SK-N-SH (cell line): ENCODE measurements at regions not wholly inside any gene's neighbourhood (a gene's known extent, or its start where the extent isn't known, plus 50 kb on each side); places are given as distances from the start of the nearest gene placed in this dataset.

Experiments used
- CTCF ChIA-PET: fragments of 300-600, 350-600 bp; formaldehyde crosslinking; extraction: SDS; loops from one replicate; lab custom pipeline; 2021; lab: Yijun Ruan, JAX
- POLR2A ChIA-PET: fragments of 350-600 bp; sonication (Branson Sonifier 250); formaldehyde crosslinking; extraction: SDS; loops from one replicate; lab custom pipeline; 2020; ENCODE audit warnings: antibody characterized with exemption, inconsistent platforms; lab: Yijun Ruan, JAX
- DNase-seq: peaks from one replicate; pipeline ENCODE4 v3.0.0; 2012
- H2AFZ ChIP-seq: fragments of 200-600 bp; sonication (generic); 2 replicates; pipeline ENCODE4 v1.8.1; 2016; ENCODE audit warnings: antibody characterized with exemption, mild to moderate bottlenecking, low read depth
- H3F3A ChIP-seq: fragments of 200-600 bp; sonication (generic); replicated peaks from 2 replicates; pipeline ENCODE3; 2016; ENCODE audit warnings: antibody characterized with exemption, mild to moderate bottlenecking; ENCODE audit not compliant: insufficient read depth
- H3K27ac ChIP-seq, 2 experiments: fragments of 200-500 bp in 1 of 2; fragments of 200-600 bp in 1 of 2; sonication (Bioruptor generic) in 1 of 2; sonication (generic), shearing (Covaris generic) in 1 of 2; 2 replicates each; pipeline versions ENCODE4 v1.5.1 to v1.6.1; 2014 to 2016; ENCODE audit warnings: low read depth in 2 of 2, inconsistent platforms in 1 of 2, low read length in 1 of 2, mild to moderate bottlenecking in 1 of 2, mixed read lengths in 1 of 2
- H3K27me3 ChIP-seq: fragments of 200-600 bp; sonication (generic), shearing (Covaris generic); 2 replicates; pipeline ENCODE4 v1.6.1; 2016; ENCODE audit warnings: mixed run types; ENCODE audit not compliant: insufficient read depth
- H3K36me3 ChIP-seq, 2 experiments: fragments of 200-500 bp in 1 of 2; fragments of 200-600 bp in 1 of 2; sonication (Bioruptor generic) in 1 of 2; sonication (generic) in 1 of 2; replicated peaks in 1 of 2; 2 replicates each; pipeline versions ENCODE3 to v1.5.1; 2014 to 2016; ENCODE audit warnings: low read length in 1 of 2, mild to moderate bottlenecking in 1 of 2; ENCODE audit not compliant: insufficient read depth in 2 of 2, control insufficient read depth in 1 of 2
- H3K4me1 ChIP-seq, 2 experiments: fragments of 200-500 bp in 1 of 2; fragments of 200-600 bp in 1 of 2; sonication (Bioruptor generic) in 1 of 2; sonication (generic), shearing (Covaris generic) in 1 of 2; 2 replicates each; pipeline versions ENCODE4 v1.5.1 to v1.6.1; 2014 to 2016; ENCODE audit warnings: low read depth in 1 of 2, low read length in 1 of 2, mixed run types in 1 of 2; ENCODE audit not compliant: insufficient read depth in 2 of 2, control insufficient read depth in 1 of 2
- H3K4me2 ChIP-seq: fragments of 200-600 bp; sonication (generic), shearing (Covaris generic); 2 replicates; pipeline ENCODE4 v1.6.1; 2017; ENCODE audit warnings: mixed run types
- H3K4me3 ChIP-seq, 2 experiments: fragments of 200-500 bp in 1 of 2; fragments of 200-600 bp in 1 of 2; sonication (Bioruptor generic) in 1 of 2; sonication (generic), shearing (Covaris generic) in 1 of 2; 2 replicates each; pipeline versions ENCODE4 v1.5.1 to v1.8.1; 2014 to 2016; ENCODE audit warnings: low read depth in 2 of 2, inconsistent platforms in 1 of 2, low read length in 1 of 2, mild to moderate bottlenecking in 1 of 2, mixed read lengths in 1 of 2, moderate library complexity in 1 of 2
- H3K79me2 ChIP-seq: fragments of 200-600 bp; sonication (generic); 2 replicates; pipeline ENCODE4 v1.8.1; 2017; ENCODE audit warnings: mild to moderate bottlenecking; ENCODE audit not compliant: insufficient read depth
- H3K9ac ChIP-seq: fragments of 200-600 bp; sonication (generic); 2 replicates; pipeline ENCODE4 v1.6.1; 2017; ENCODE audit warnings: mixed run types
- H3K9me2 ChIP-seq: fragments of 200-600 bp; sonication (generic); 2 replicates; pipeline ENCODE4 v1.6.1; 2017; ENCODE audit warnings: mixed run types
- H3K9me3 ChIP-seq: fragments of 200-600 bp; sonication (generic); 2 replicates; pipeline ENCODE4 v1.6.1; 2017; ENCODE audit warnings: mixed run types, mild to moderate bottlenecking, moderate library complexity
- H4K20me1 ChIP-seq: fragments of 200-600 bp; sonication (generic); 2 replicates; pipeline ENCODE4 v1.6.1; 2017; ENCODE audit warnings: mild to moderate bottlenecking, mixed run types; ENCODE audit not compliant: insufficient read depth
- CHD2 ChIP-seq: fragments of 150-350 bp; IDR thresholded peaks from 2 replicates; pipeline ENCODE4 v1.6.1; 2018; ENCODE audit warnings: low read length; ENCODE audit not compliant: partially characterized antibody
- FOSL2 ChIP-seq: IDR thresholded peaks from 2 replicates; pipeline ENCODE4 v1.4.0; 2012; ENCODE audit warnings: low read depth, mild to moderate bottlenecking, moderate library complexity, borderline replicate concordance
- GABPA ChIP-seq: IDR thresholded peaks from 2 replicates; pipeline ENCODE4 v1.4.0; 2012; ENCODE audit warnings: low read depth, mild to moderate bottlenecking
- JUND ChIP-seq: IDR thresholded peaks from 2 replicates; pipeline ENCODE4 v1.4.0; 2012
- MXI1 ChIP-seq: IDR thresholded peaks from 2 replicates; pipeline ENCODE4 v1.6.1; 2012; ENCODE audit warnings: mild to moderate bottlenecking, low read depth, low read length, improper control_type of control experiment
- NFIC ChIP-seq: IDR thresholded peaks from 2 replicates; pipeline ENCODE4 v1.4.0; 2012; ENCODE audit warnings: borderline replicate concordance
- POLR2AphosphoS5 ChIP-seq: IDR thresholded peaks from 2 replicates; pipeline ENCODE4 v1.6.1; 2012; ENCODE audit warnings: low read depth, low read length
- RCOR1 ChIP-seq: fragments of 150-350 bp; IDR thresholded peaks from 2 replicates; pipeline ENCODE4 v1.6.1; 2017; ENCODE audit warnings: antibody characterized with exemption, low read length
- TAF1 ChIP-seq: IDR thresholded peaks from 2 replicates; pipeline ENCODE4 v1.6.1; 2012; ENCODE audit warnings: low read depth, mild to moderate bottlenecking, low read length, moderate library complexity, borderline replicate concordance
- TCF12 ChIP-seq: IDR thresholded peaks from 2 replicates; pipeline ENCODE4 v1.4.0; 2012
- TEAD4 ChIP-seq: IDR thresholded peaks from 2 replicates; pipeline ENCODE4 v1.4.0; 2012; ENCODE audit warnings: mild to moderate bottlenecking, borderline replicate concordance; ENCODE audit not compliant: insufficient read depth
- USF1 ChIP-seq: IDR thresholded peaks from 2 replicates; pipeline ENCODE4 v1.4.0; 2012; ENCODE audit warnings: low read depth, borderline replicate concordance
- WGBS: methylation state at CpG from one replicate; pipeline ENCODE4 v1.1.6; 2017; ENCODE audit warnings: low lambda C conversion rate; 5-methylcytosine and 5-hydroxymethylcytosine counted together
- TF ChIP-seq, protein P1 (sequence below): IDR thresholded peaks from 2 replicates; pipeline ENCODE4; 2012
- TF ChIP-seq, protein P2 (sequence below): IDR thresholded peaks from 2 replicates; pipeline ENCODE4 v1.6.1; 2012; ENCODE audit warnings: mild to moderate bottlenecking, low read depth, low read length, moderate library complexity
- TF ChIP-seq, protein P3 (sequence below): fragments of 200-600 bp; sonication (generic); IDR thresholded peaks from 2 replicates; pipeline ENCODE4 v1.6.1; 2017; ENCODE audit warnings: antibody characterized with exemption, mild to moderate bottlenecking, moderate library complexity
- TF ChIP-seq, protein P4 (sequence below): IDR thresholded peaks from 2 replicates; pipeline ENCODE4 v1.4.0; 2012; ENCODE audit warnings: low read depth
- TF ChIP-seq, protein P5 (sequence below): fragments of 150-350 bp; IDR thresholded peaks from 2 replicates; pipeline ENCODE4 v1.6.1; 2017; ENCODE audit warnings: antibody characterized with exemption, low read length, low read depth, borderline replicate concordance
- TF ChIP-seq, protein P6 (sequence below): IDR thresholded peaks from 2 replicates; pipeline ENCODE4 v1.4.0; 2012; ENCODE audit warnings: low read depth, borderline replicate concordance

DNA sequence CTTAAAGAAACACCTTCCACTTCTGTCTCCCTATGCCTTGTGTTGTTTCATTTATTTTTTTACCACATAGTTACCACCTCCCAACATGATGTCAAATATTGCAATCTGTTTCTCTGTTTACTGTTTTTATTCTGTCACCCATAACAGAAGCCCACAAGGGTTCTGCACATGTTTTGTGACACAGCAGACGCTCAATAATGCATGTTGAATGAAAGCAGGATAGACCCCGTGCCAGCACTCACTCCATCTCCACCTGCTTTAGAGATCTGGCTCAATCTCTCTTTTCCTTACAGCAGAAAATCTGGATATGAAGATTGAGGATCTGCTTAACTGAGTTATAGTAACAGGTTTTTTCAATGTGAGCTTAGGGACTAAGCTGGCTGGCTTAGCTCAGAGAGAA lies 116.8 kb upstream of the NUDT10 start:
- ChIA-PET CTCF (interaction anchor here (1.4 kb wide), 1 partner anchor 17 kb away, joined by 3 read pairs; no protein-coding TSS in a partner anchor), POLR2A (no interaction called here)
- no peak for DNase-seq
- no peaks in the 10 kb centered on the region for H3K9me2 ChIP-seq
- no peaks in the 10 kb centered on the region for H3K27me3 ChIP-seq
- no peak overlapping the region for H3K9ac ChIP-seq
- H3K9me3 ChIP-seq = no peaks in the 10 kb centered on the region
- no peaks in the 10 kb centered on the region for H3K4me1 ChIP-seq
- TF ChIP-seq, protein P1, sequence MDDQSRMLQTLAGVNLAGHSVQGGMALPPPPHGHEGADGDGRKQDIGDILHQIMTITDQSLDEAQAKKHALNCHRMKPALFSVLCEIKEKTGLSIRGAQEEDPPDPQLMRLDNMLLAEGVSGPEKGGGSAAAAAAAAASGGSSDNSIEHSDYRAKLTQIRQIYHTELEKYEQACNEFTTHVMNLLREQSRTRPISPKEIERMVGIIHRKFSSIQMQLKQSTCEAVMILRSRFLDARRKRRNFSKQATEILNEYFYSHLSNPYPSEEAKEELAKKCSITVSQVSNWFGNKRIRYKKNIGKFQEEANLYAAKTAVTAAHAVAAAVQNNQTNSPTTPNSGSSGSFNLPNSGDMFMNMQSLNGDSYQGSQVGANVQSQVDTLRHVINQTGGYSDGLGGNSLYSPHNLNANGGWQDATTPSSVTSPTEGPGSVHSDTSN = no peak
- TF ChIP-seq TCF12 (no peak), JUND (no peak), NFIC (no peak), GABPA (no peak), TAF1 (no peak), POLR2AphosphoS5 (no peak), MXI1 (no peak), USF1 (no peak), TEAD4 (no peak), RCOR1 (no peak), CHD2 (no peak), FOSL2 (no peak)
- TF ChIP-seq, protein P2, sequence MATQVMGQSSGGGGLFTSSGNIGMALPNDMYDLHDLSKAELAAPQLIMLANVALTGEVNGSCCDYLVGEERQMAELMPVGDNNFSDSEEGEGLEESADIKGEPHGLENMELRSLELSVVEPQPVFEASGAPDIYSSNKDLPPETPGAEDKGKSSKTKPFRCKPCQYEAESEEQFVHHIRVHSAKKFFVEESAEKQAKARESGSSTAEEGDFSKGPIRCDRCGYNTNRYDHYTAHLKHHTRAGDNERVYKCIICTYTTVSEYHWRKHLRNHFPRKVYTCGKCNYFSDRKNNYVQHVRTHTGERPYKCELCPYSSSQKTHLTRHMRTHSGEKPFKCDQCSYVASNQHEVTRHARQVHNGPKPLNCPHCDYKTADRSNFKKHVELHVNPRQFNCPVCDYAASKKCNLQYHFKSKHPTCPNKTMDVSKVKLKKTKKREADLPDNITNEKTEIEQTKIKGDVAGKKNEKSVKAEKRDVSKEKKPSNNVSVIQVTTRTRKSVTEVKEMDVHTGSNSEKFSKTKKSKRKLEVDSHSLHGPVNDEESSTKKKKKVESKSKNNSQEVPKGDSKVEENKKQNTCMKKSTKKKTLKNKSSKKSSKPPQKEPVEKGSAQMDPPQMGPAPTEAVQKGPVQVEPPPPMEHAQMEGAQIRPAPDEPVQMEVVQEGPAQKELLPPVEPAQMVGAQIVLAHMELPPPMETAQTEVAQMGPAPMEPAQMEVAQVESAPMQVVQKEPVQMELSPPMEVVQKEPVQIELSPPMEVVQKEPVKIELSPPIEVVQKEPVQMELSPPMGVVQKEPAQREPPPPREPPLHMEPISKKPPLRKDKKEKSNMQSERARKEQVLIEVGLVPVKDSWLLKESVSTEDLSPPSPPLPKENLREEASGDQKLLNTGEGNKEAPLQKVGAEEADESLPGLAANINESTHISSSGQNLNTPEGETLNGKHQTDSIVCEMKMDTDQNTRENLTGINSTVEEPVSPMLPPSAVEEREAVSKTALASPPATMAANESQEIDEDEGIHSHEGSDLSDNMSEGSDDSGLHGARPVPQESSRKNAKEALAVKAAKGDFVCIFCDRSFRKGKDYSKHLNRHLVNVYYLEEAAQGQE = no peak
- TF ChIP-seq, protein P3, sequence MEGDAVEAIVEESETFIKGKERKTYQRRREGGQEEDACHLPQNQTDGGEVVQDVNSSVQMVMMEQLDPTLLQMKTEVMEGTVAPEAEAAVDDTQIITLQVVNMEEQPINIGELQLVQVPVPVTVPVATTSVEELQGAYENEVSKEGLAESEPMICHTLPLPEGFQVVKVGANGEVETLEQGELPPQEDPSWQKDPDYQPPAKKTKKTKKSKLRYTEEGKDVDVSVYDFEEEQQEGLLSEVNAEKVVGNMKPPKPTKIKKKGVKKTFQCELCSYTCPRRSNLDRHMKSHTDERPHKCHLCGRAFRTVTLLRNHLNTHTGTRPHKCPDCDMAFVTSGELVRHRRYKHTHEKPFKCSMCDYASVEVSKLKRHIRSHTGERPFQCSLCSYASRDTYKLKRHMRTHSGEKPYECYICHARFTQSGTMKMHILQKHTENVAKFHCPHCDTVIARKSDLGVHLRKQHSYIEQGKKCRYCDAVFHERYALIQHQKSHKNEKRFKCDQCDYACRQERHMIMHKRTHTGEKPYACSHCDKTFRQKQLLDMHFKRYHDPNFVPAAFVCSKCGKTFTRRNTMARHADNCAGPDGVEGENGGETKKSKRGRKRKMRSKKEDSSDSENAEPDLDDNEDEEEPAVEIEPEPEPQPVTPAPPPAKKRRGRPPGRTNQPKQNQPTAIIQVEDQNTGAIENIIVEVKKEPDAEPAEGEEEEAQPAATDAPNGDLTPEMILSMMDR = no peak
- TF ChIP-seq, protein P4, sequence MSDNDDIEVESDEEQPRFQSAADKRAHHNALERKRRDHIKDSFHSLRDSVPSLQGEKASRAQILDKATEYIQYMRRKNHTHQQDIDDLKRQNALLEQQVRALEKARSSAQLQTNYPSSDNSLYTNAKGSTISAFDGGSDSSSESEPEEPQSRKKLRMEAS = no peak
- TF ChIP-seq, protein P5, sequence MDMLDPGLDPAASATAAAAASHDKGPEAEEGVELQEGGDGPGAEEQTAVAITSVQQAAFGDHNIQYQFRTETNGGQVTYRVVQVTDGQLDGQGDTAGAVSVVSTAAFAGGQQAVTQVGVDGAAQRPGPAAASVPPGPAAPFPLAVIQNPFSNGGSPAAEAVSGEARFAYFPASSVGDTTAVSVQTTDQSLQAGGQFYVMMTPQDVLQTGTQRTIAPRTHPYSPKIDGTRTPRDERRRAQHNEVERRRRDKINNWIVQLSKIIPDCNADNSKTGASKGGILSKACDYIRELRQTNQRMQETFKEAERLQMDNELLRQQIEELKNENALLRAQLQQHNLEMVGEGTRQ = no peak
- TF ChIP-seq, protein P6, sequence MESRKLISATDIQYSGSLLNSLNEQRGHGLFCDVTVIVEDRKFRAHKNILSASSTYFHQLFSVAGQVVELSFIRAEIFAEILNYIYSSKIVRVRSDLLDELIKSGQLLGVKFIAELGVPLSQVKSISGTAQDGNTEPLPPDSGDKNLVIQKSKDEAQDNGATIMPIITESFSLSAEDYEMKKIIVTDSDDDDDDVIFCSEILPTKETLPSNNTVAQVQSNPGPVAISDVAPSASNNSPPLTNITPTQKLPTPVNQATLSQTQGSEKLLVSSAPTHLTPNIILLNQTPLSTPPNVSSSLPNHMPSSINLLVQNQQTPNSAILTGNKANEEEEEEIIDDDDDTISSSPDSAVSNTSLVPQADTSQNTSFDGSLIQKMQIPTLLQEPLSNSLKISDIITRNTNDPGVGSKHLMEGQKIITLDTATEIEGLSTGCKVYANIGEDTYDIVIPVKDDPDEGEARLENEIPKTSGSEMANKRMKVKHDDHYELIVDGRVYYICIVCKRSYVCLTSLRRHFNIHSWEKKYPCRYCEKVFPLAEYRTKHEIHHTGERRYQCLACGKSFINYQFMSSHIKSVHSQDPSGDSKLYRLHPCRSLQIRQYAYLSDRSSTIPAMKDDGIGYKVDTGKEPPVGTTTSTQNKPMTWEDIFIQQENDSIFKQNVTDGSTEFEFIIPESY = no peak
- H3K79me2 ChIP-seq = no peaks in the 10 kb centered on the region
- no peak overlapping the region for H3K4me3 ChIP-seq
- no peak overlapping the region for H3K4me2 ChIP-seq
- H2AFZ ChIP-seq = no peak overlapping the region
- H3K36me3 ChIP-seq = no peaks in the 10 kb centered on the region
- H4K20me1 ChIP-seq = no peaks in the 10 kb centered on the region
- H3F3A ChIP-seq = no peaks in the 10 kb centered on the region
- WGBS = 0% methylated on average over 2 of the region's 2 CpGs
- H3K27ac ChIP-seq = no peak overlapping the region
